ENCODE measurements at regions not wholly inside any gene's neighbourhood (a gene's known extent, or its start where the extent isn't known, plus 50 kb on each side); places are given as distances from the start of the nearest gene placed in this dataset.

GRCh38 chr6:16953446-16953845 lies 148.4 kb upstream of the STMND1 start:
- TF ChIP-seq CTCF (IDR thresholded peaks at IDR 0.05) (no peak), POLR2AphosphoS5 (IDR thresholded peaks at IDR 0.05) (no peak), EP300 (IDR thresholded peaks at IDR 0.05) (no peak)

Measured in suprapubic skin (tissue), 4 donors.